ENCODE measurements at regions not wholly inside any gene's neighbourhood (a gene's known extent, or its start where the extent isn't known, plus 50 kb on each side); places are given as distances from the start of the nearest gene placed in this dataset.

GRCh38 chr2:239522002-239522739, 121.4 kb upstream of the HDAC4 start:
- TF ChIP-seq SIN3A (IDR thresholded peaks at IDR 0.05; ENCODE audit: borderline replicate concordance, insufficient read depth, low read length) (no peak), TAF1 (IDR thresholded peaks at IDR 0.05; ENCODE audit: borderline replicate concordance, insufficient read depth, low read length) (no peak), REST (IDR thresholded peaks at IDR 0.05; ENCODE audit: insufficient read depth in 1 of 2, low read depth in 2 of 2, low read length in 2 of 2) (no peak), POLR2AphosphoS5 (IDR thresholded peaks at IDR 0.05; ENCODE audit: low read depth, low read length) (no peak), FOXP2 (optimal IDR thresholded peaks at IDR 0.05; ENCODE audit: borderline replicate concordance, extremely low read depth, extremely low read length, insufficient read depth) (no peak)

DNA sequence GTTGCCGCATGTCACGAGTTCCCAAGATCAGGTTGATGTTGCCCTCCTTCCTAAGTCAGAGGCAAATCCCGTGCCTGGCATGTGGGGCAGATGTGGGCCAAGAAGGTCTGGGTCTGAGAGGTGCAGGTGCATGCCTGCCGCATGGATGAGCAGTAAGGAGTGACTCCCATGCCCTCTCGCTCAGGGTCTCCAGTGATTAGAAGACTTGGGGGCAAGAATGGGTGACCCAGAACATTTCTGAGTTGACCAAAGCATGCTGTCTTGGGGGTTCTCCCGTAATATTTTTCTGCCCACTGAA, 120.6 kb upstream of the HDAC4 start:
- no peak for TF ChIP-seq REST (IDR thresholded peaks at IDR 0.05; ENCODE audit: insufficient read depth in 1 of 2, low read depth in 2 of 2, low read length in 2 of 2)
- TF ChIP-seq SIN3A (IDR thresholded peaks at IDR 0.05; ENCODE audit: borderline replicate concordance, insufficient read depth, low read length): no peak
- no peak for TF ChIP-seq POLR2AphosphoS5 (IDR thresholded peaks at IDR 0.05; ENCODE audit: low read depth, low read length)
- no peak for TF ChIP-seq FOXP2 (optimal IDR thresholded peaks at IDR 0.05; ENCODE audit: borderline replicate concordance, extremely low read depth, extremely low read length, insufficient read depth)
- no peak for TF ChIP-seq TAF1 (IDR thresholded peaks at IDR 0.05; ENCODE audit: borderline replicate concordance, insufficient read depth, low read length)

GRCh38 chr2:239520811-239521517, 120.1 kb upstream of the HDAC4 start:
- TF ChIP-seq REST (IDR thresholded peaks at IDR 0.05; ENCODE audit: insufficient read depth in 1 of 2, low read depth in 2 of 2, low read length in 2 of 2) (no peak), FOXP2 (optimal IDR thresholded peaks at IDR 0.05; ENCODE audit: borderline replicate concordance, extremely low read depth, extremely low read length, insufficient read depth) (no peak), TAF1 (IDR thresholded peaks at IDR 0.05; ENCODE audit: borderline replicate concordance, insufficient read depth, low read length) (no peak), SIN3A (IDR thresholded peaks at IDR 0.05; ENCODE audit: borderline replicate concordance, insufficient read depth, low read length) (no peak), POLR2AphosphoS5 (IDR thresholded peaks at IDR 0.05; ENCODE audit: low read depth, low read length) (no peak)

GRCh38 chr2:239519921-239520585, 119.2 kb upstream of the HDAC4 start:
- TF ChIP-seq REST (IDR thresholded peaks at IDR 0.05; ENCODE audit: insufficient read depth in 1 of 2, low read depth in 2 of 2, low read length in 2 of 2) (no peak), FOXP2 (optimal IDR thresholded peaks at IDR 0.05; ENCODE audit: borderline replicate concordance, extremely low read depth, extremely low read length, insufficient read depth) (no peak), SIN3A (IDR thresholded peaks at IDR 0.05; ENCODE audit: borderline replicate concordance, insufficient read depth, low read length) (no peak), POLR2AphosphoS5 (IDR thresholded peaks at IDR 0.05; ENCODE audit: low read depth, low read length) (no peak), TAF1 (IDR thresholded peaks at IDR 0.05; ENCODE audit: borderline replicate concordance, insufficient read depth, low read length) (no peak)
